WI38 (cell line): ENCODE measurements at regions not wholly inside any gene's neighbourhood (a gene's known extent, or its start where the extent isn't known, plus 50 kb on each side); places are given as distances from the start of the nearest gene placed in this dataset.

Experiments used
- H3K4me3 ChIP-seq: 2 replicates; pipeline ENCODE4 v1.5.1; 2011; ENCODE audit warnings: low read depth, mild to moderate bottlenecking, control low read depth, low read length
- CTCF ChIP-seq: IDR thresholded peaks from 2 replicates; pipeline ENCODE4 v1.5.1; 2012; ENCODE audit warnings: low read depth, mild to moderate bottlenecking, control low read depth, low read length

GRCh38 chr17:70699408-70699807 lies 530.1 kb downstream of the KCNJ2 start:
- no peak for TF ChIP-seq CTCF
- H3K4me3 ChIP-seq = no peak overlapping the region

- no peak for TF ChIP-seq CTCF
- no peak overlapping the region for H3K4me3 ChIP-seq
Measured at GRCh38 chr17:70702683-70703255, 533.4 kb downstream of the KCNJ2 start.

DNA sequence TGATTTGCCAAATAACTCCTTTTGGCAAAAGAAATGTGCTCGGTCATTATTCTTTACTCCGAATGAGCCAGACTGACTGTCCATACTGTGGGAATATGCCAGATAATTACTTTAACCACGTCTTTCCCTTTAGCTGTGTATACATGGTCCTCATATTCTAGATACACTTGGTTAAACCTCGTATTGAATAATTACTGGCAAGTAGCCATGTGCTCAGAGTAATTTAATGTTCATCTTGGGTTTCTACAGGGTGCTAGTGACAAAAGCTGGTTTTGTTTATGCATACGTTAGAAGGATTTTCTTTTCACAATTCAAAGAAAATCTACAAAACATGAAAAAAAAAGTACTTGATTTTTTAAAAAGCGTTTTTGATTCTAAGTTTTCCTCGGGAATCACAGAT lies 540.3 kb downstream of the KCNJ2 start:
- no peak overlapping the region for H3K4me3 ChIP-seq
- TF ChIP-seq CTCF = no peak

GRCh38 chr17:70713694-70714093 lies 544.4 kb downstream of the KCNJ2 start:
- no peak overlapping the region for H3K4me3 ChIP-seq
- TF ChIP-seq CTCF = no peak

DNA sequence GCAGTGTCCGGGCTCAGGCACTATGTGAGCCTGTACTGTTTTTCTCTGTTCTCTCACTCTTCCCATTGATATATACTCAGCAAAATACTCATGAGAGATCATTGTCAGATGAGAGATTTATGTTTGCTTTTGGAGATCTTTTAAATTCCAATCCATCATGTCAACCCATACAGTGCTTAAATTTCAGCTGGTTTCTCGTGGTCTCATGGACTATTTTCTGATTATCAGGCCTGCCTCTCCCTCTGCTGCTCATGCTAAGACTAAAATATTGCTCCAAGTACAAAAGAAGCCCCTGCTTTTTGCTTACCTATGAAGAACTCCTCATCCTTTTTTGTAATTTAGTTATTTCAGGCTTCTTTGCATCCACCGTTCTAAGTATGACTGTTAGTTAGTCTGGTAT lies 547.2 kb downstream of the KCNJ2 start:
- no peak for TF ChIP-seq CTCF
- H3K4me3 ChIP-seq = no peak overlapping the region

DNA sequence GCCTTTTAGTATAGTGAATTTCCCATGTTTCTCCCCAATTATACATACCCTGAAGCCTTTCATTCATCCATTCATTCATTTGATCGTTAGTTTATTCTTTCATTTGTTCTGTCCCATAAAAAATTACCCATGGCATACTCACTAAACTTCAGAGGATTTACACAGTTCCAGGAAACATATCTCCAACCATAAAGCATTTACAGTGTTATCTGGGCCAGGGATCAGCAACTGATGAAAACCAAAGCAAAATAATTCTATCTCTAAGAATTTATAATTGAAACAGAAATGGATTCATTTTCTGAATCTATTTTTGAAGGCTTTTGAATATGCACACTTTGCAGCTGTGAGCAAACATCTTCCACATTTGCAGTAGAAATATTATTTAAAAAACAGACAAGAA lies 547.7 kb downstream of the KCNJ2 start:
- no peak for TF ChIP-seq CTCF
- no peak overlapping the region for H3K4me3 ChIP-seq

DNA sequence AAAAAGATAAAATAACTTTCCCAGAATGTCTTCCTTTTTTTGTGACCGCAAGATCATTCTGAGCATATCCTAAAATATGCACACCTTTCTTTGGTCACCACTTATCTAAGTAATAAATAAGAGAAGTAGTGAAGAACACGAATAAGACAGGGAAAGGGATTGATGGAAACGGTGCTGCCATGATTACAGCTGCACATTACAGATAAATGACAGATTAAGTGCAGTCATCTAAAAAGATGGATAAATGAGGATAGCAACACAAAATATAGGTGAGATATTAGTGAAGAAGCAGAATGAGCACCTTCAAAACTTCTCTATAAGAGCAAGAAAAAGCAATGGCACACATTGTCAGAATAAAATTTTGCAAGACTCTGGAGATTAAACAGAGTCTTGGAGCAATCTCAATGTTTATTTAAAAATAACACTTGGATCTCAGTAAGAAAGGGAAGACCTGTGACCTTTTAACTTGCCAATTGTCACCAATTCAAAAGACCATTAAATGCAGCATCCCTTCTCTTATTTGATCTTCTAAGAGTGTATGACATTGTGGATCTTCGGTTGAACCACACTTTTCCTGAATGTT lies 567.1 kb downstream of the KCNJ2 start:
- TF ChIP-seq CTCF = no peak

More for the DNA sequence above, 567.1 kb downstream of the KCNJ2 start:
- no peak overlapping the region for H3K4me3 ChIP-seq
